WERI-Rb-1 (cell line): ENCODE measurements at regions not wholly inside any gene's neighbourhood (a gene's known extent, or its start where the extent isn't known, plus 50 kb on each side); places are given as distances from the start of the nearest gene placed in this dataset.

Source experiments
- DNase-seq: peaks from one replicate; pipeline ENCODE4 v3.0.0-alpha.2; 2020
- H3K27ac ChIP-seq: fragments of 250-450 bp; sonication (Bioruptor Pico); 2 replicates; pipeline ENCODE4 v1.5.1; 2020; ENCODE audit warnings: mild to moderate bottlenecking, moderate library complexity
- H3K27me3 ChIP-seq: fragments of 250-450 bp; sonication (Bioruptor Pico); 2 replicates; pipeline ENCODE4 v1.5.1; 2021; ENCODE audit warnings: mild to moderate bottlenecking, low read depth, moderate library complexity; ENCODE audit not compliant: insufficient read depth, severe bottlenecking
- H3K36me3 ChIP-seq: fragments of 250-450 bp; sonication (Bioruptor Pico); 2 replicates; pipeline ENCODE4 v1.5.1; 2020; ENCODE audit warnings: mild to moderate bottlenecking, moderate library complexity
- H3K4me3 ChIP-seq: 2 replicates; pipeline ENCODE4 v1.5.1; 2011; ENCODE audit warnings: low read depth, mild to moderate bottlenecking, control low read depth, low read length
- H3K9me3 ChIP-seq: fragments of 250-450 bp; sonication (Bioruptor Pico); 2 replicates; pipeline ENCODE4 v1.5.1; 2021; ENCODE audit warnings: mild to moderate bottlenecking, moderate library complexity; ENCODE audit not compliant: severe bottlenecking
- CTCF ChIP-seq: IDR thresholded peaks from 2 replicates; pipeline ENCODE4 v1.5.1; 2011; ENCODE audit warnings: low read depth, mild to moderate bottlenecking, control low read depth, inconsistent platforms, low read length

- H3K36me3 ChIP-seq = no peaks in the 10 kb centered on the region
- no peaks in the 10 kb centered on the region for H3K27me3 ChIP-seq
- H3K4me3 ChIP-seq = no peak overlapping the region
- no peak overlapping the region for H3K27ac ChIP-seq
- no peak for DNase-seq
- H3K9me3 ChIP-seq = no peaks in the 10 kb centered on the region
- TF ChIP-seq CTCF = no peak
Observed at GRCh38 chr6:92201618-92202017, 1217.7 kb downstream of the EPHA7 start.

GRCh38 chr6:92196325-92196724, 1223.0 kb downstream of the EPHA7 start:
- TF ChIP-seq CTCF = no peak
- no peaks in the 10 kb centered on the region for H3K36me3 ChIP-seq
- no peak for DNase-seq

GRCh38 chr6:92195796-92196195, 1223.6 kb downstream of the EPHA7 start:
- H3K4me3 ChIP-seq = no peak overlapping the region
- TF ChIP-seq CTCF = no peak
- no peak overlapping the region for H3K27ac ChIP-seq
- DNase-seq = no peak
- no peaks in the 10 kb centered on the region for H3K36me3 ChIP-seq
- H3K27me3 ChIP-seq = no peaks in the 10 kb centered on the region
- H3K9me3 ChIP-seq = no peaks in the 10 kb centered on the region

More at GRCh38 chr6:92196325-92196724, 1223.0 kb downstream of the EPHA7 start:
- Histone ChIP-seq H3K4me3 (no peak overlapping the region), H3K9me3 (no peaks in the 10 kb centered on the region), H3K27me3 (no peaks in the 10 kb centered on the region), H3K27ac (no peak overlapping the region)

- no peak for DNase-seq
- TF ChIP-seq CTCF = no peak
- H3K4me3 ChIP-seq = no peak overlapping the region
- H3K27me3 ChIP-seq = no peaks in the 10 kb centered on the region
- H3K36me3 ChIP-seq = no peaks in the 10 kb centered on the region
- no peaks in the 10 kb centered on the region for H3K9me3 ChIP-seq
- no peak overlapping the region for H3K27ac ChIP-seq
Observed at GRCh38 chr6:92188016-92188415, 1231.3 kb downstream of the EPHA7 start.

GRCh38 chr6:92184933-92185332, 1234.4 kb downstream of the EPHA7 start:
- H3K36me3 ChIP-seq = no peaks in the 10 kb centered on the region
- TF ChIP-seq CTCF = no peak
- H3K27me3 ChIP-seq = no peaks in the 10 kb centered on the region
- H3K27ac ChIP-seq = no peak overlapping the region
- H3K9me3 ChIP-seq = no peaks in the 10 kb centered on the region
- no peak for DNase-seq
- no peak overlapping the region for H3K4me3 ChIP-seq

GRCh38 chr6:92181347-92181746, 1238.0 kb downstream of the EPHA7 start:
- DNase-seq = no peak
- H3K4me3 ChIP-seq = no peak overlapping the region
- no peaks in the 10 kb centered on the region for H3K9me3 ChIP-seq
- no peaks in the 10 kb centered on the region for H3K27me3 ChIP-seq
- H3K36me3 ChIP-seq = no peaks in the 10 kb centered on the region
- no peak for TF ChIP-seq CTCF
- no peak overlapping the region for H3K27ac ChIP-seq
